ENCODE measurements at regions not wholly inside any gene's neighbourhood (a gene's known extent, or its start where the extent isn't known, plus 50 kb on each side); places are given as distances from the start of the nearest gene placed in this dataset.

GRCh38 chr5:164412531-164412930 is 907.1 kb downstream of the MAT2B start:
- no peak overlapping the region for H3K27ac ChIP-seq
- DNase-seq (ENCODE audit: low read depth, low spot score), result no peak

GRCh38 chr5:164420161-164420560 is 914.7 kb downstream of the MAT2B start:
- no peak overlapping the region for H3K27ac ChIP-seq
- DNase-seq (ENCODE audit: low read depth, low spot score), result no peak

GRCh38 chr5:164422400-164422799 is 917.0 kb downstream of the MAT2B start:
- H3K27ac ChIP-seq, result no peak overlapping the region
- no peak for DNase-seq (ENCODE audit: low read depth, low spot score)

- DNase-seq (ENCODE audit: low read depth, low spot score), result no peak
- H3K27ac ChIP-seq, result no peak overlapping the region
Measured at GRCh38 chr5:164431634-164432304, 926.4 kb downstream of the MAT2B start.

- H3K27ac ChIP-seq, result no peak overlapping the region
- DNase-seq (ENCODE audit: low read depth, low spot score), result no peak
Measured at GRCh38 chr5:164433106-164433870, 927.9 kb downstream of the MAT2B start.

- no peak for DNase-seq (ENCODE audit: low read depth, low spot score)
- no peak overlapping the region for H3K27ac ChIP-seq
Measured at GRCh38 chr5:164435576-164435975, 930.2 kb downstream of the MAT2B start.

- no peak for DNase-seq (ENCODE audit: low read depth, low spot score)
- no peak overlapping the region for H3K27ac ChIP-seq
Measured at GRCh38 chr5:164439799-164440198, 934.4 kb downstream of the MAT2B start.

GRCh38 chr5:164449460-164449859 is 944.0 kb downstream of the MAT2B start:
- no peak overlapping the region for H3K27ac ChIP-seq
- no peak for DNase-seq (ENCODE audit: low read depth, low spot score)

GRCh38 chr5:164466033-164466432 is 960.6 kb downstream of the MAT2B start:
- H3K27ac ChIP-seq, result no peak overlapping the region
- DNase-seq (ENCODE audit: low read depth, low spot score), result no peak

- H3K27ac ChIP-seq, result no peak overlapping the region
- no peak for DNase-seq (ENCODE audit: low read depth, low spot score)
Measured at GRCh38 chr5:164470312-164470711, 964.9 kb downstream of the MAT2B start.

- DNase-seq (ENCODE audit: low read depth, low spot score), result no peak
- no peak overlapping the region for H3K27ac ChIP-seq
Measured at GRCh38 chr5:164472165-164472564, 966.7 kb downstream of the MAT2B start.

- no peak for DNase-seq (ENCODE audit: low read depth, low spot score)
- no peak overlapping the region for H3K27ac ChIP-seq
Measured at GRCh38 chr5:164475339-164475977, 970.0 kb downstream of the MAT2B start.

GRCh38 chr5:164481270-164481669 is 975.9 kb downstream of the MAT2B start:
- H3K27ac ChIP-seq, result no peak overlapping the region
- no peak for DNase-seq (ENCODE audit: low read depth, low spot score)

GRCh38 chr5:164482351-164482750 is 976.9 kb downstream of the MAT2B start:
- DNase-seq (ENCODE audit: low read depth, low spot score), result no peak

GRCh38 chr5:164484948-164485347 is 979.5 kb downstream of the MAT2B start:
- DNase-seq (ENCODE audit: low read depth, low spot score), result no peak
- no peak overlapping the region for H3K27ac ChIP-seq

More at GRCh38 chr5:164482351-164482750, 976.9 kb downstream of the MAT2B start:
- no peak overlapping the region for H3K27ac ChIP-seq

- no peak for DNase-seq (ENCODE audit: low read depth, low spot score)
- no peak overlapping the region for H3K27ac ChIP-seq
Measured at GRCh38 chr5:164487939-164488338, 982.5 kb downstream of the MAT2B start.

- H3K27ac ChIP-seq, result no peak overlapping the region
- DNase-seq (ENCODE audit: low read depth, low spot score), result no peak
Measured at GRCh38 chr5:164497311-164498064, 992.1 kb downstream of the MAT2B start.

- no peak for DNase-seq (ENCODE audit: low read depth, low spot score)
- H3K27ac ChIP-seq, result no peak overlapping the region
Measured at GRCh38 chr5:164498438-164498837, 993.0 kb downstream of the MAT2B start.

- no peak overlapping the region for H3K27ac ChIP-seq
Measured at GRCh38 chr5:164500856-164501255, 995.4 kb downstream of the MAT2B start.

GRCh38 chr5:164501344-164501743 is 995.9 kb downstream of the MAT2B start:
- no peak for DNase-seq (ENCODE audit: low read depth, low spot score)

More at GRCh38 chr5:164500856-164501255, 995.4 kb downstream of the MAT2B start:
- no peak for DNase-seq (ENCODE audit: low read depth, low spot score)

More at GRCh38 chr5:164501344-164501743, 995.9 kb downstream of the MAT2B start:
- no peak overlapping the region for H3K27ac ChIP-seq
